A549 (cell line): ENCODE measurements at regions not wholly inside any gene's neighbourhood (a gene's known extent, or its start where the extent isn't known, plus 50 kb on each side); places are given as distances from the start of the nearest gene placed in this dataset.

Experiments
- ATAC-seq, 2 experiments: fragments of 200-7000 bp in 1 of 2; fragments of >200 bp in 1 of 2; cut with Nextera tagmentation in 1 of 2; cut with Tn5 transposase in 1 of 2; 3 replicates each; pipeline versions ENCODE4 v1.8.0 to v1.9.1; 2018 to 2020; ENCODE audit warnings: mild to moderate bottlenecking in 1 of 2, moderate library complexity in 1 of 2
- CTCF ChIA-PET: fragments of 300-600 bp; sonication (Branson Sonifier 250); formaldehyde crosslinking; extraction: SDS; loops from one replicate; lab custom pipeline; 2021; ENCODE audit warnings: antibody characterized with exemption, inconsistent platforms; lab: Yijun Ruan, JAX
- POLR2A ChIA-PET: fragments of 350-600 bp; formaldehyde crosslinking; extraction: SDS; loops from one replicate; lab custom pipeline; 2021; ENCODE audit warnings: antibody characterized with exemption, inconsistent platforms; lab: Yijun Ruan, JAX
- DNase-seq, 2 experiments: peaks; one replicate each; pipeline versions ENCODE4 v3.0.0 to v3.0.0-alpha.2; 2011 to 2016; ENCODE audit warnings: low read depth in 1 of 2, low spot score in 1 of 2
- FAIRE-seq: peaks from 2 replicates; lab custom pipeline; 2011; peaks lifted over from hg19 to GRCh38; lab: Jason Lieb, UNC
- H3K27ac ChIP-seq, 2 experiments: fragments of >200 bp; sonication (Bioruptor Twin); formaldehyde crosslinking; 3 replicates each; pipeline ENCODE4 v1.5.1; 2016 to 2017
- H3K4me1 ChIP-seq: fragments of >200 bp; sonication (Bioruptor Twin); formaldehyde crosslinking; 3 replicates; pipeline ENCODE4 v1.6.1; 2016
- H3K4me2 ChIP-seq: fragments of >200 bp; sonication (Bioruptor Twin); formaldehyde crosslinking; 3 replicates; pipeline ENCODE4 v1.6.1; 2016
- H3K4me3 ChIP-seq: fragments of >200 bp; sonication (Bioruptor Twin); formaldehyde crosslinking; 3 replicates; pipeline ENCODE4 v1.5.1; 2016
- H3K9me3 ChIP-seq: fragments of >200 bp; sonication (Bioruptor Twin); formaldehyde crosslinking; 3 replicates; pipeline ENCODE4 v1.6.1; 2016
- BCL3 ChIP-seq: fragments of >200 bp; sonication (Bioruptor Twin); formaldehyde crosslinking; IDR thresholded peaks from 3 replicates; pipeline ENCODE4 v1.6.1; 2016
- CBX2 ChIP-seq: fragments of 200-600 bp; sonication (generic); IDR thresholded peaks from 2 replicates; pipeline ENCODE4 v1.6.1; 2016; ENCODE audit warnings: low read depth, mild to moderate bottlenecking, borderline replicate concordance
- CHD2 ChIP-seq: fragments of 150-350 bp; IDR thresholded peaks from 2 replicates; pipeline ENCODE4 v1.6.1; 2014; ENCODE audit warnings: low read length; ENCODE audit not compliant: partially characterized antibody
- CHD4 ChIP-seq: fragments of 200-600 bp; sonication (generic); IDR thresholded peaks from 2 replicates; pipeline ENCODE4 v1.6.1; 2016; ENCODE audit warnings: antibody characterized with exemption, mild to moderate bottlenecking, borderline replicate concordance
- EHF ChIP-seq: fragments of 250-450 bp; sonication (Bioruptor Pico); IDR thresholded peaks from 2 replicates; pipeline ENCODE4 v1.5.0; 2020; ENCODE audit warnings: mild to moderate bottlenecking
- ESRRA ChIP-seq: fragments of 150-350 bp; IDR thresholded peaks from 2 replicates; pipeline ENCODE4 v1.6.1; 2014; ENCODE audit warnings: mild to moderate bottlenecking, low read length, borderline replicate concordance
- FOSL2 ChIP-seq, 2 experiments: fragments of 450-650 bp in 1 of 2; fragments of >200 bp in 1 of 2; sonication (Bioruptor Twin) in 1 of 2; formaldehyde crosslinking; IDR thresholded peaks; 2 replicates each; pipeline versions ENCODE4 v1.5.0 to v1.6.1; 2016 to 2020; ENCODE audit warnings: mild to moderate bottlenecking in 1 of 2, moderate library complexity in 1 of 2
- GATA3 ChIP-seq: IDR thresholded peaks from 2 replicates; pipeline ENCODE4 v1.6.1; 2012; ENCODE audit warnings: borderline replicate concordance
- HDAC2 ChIP-seq: fragments of 200-600 bp; sonication (generic); IDR thresholded peaks from 2 replicates; pipeline ENCODE4 v1.6.1; 2016
- HES2 ChIP-seq: fragments of >200 bp; sonication (Bioruptor Twin); formaldehyde crosslinking; IDR thresholded peaks from 2 replicates; pipeline ENCODE4 v1.6.1; 2016
- HEYL ChIP-seq: fragments of 250-450 bp; sonication (Bioruptor Pico); IDR thresholded peaks from 2 replicates; pipeline ENCODE4 v1.8.0; 2021; ENCODE audit warnings: mild to moderate bottlenecking, moderate library complexity
- HOXB5 ChIP-seq: fragments of 250-450 bp; sonication (Bioruptor Pico); IDR thresholded peaks from 2 replicates; pipeline ENCODE4 v1.5.0; 2020; ENCODE audit warnings: mild to moderate bottlenecking, moderate library complexity
- KDM1A ChIP-seq: fragments of 200-600 bp; sonication (generic); IDR thresholded peaks from 2 replicates; pipeline ENCODE4 v1.6.1; 2016; ENCODE audit warnings: low read depth, mild to moderate bottlenecking
- MAFK ChIP-seq: fragments of 450-650 bp; IDR thresholded peaks from 2 replicates; pipeline ENCODE4 v1.6.1; 2014; ENCODE audit not compliant: partially characterized antibody
- MAX ChIP-seq: IDR thresholded peaks from 2 replicates; pipeline ENCODE4 v1.6.1; 2012
- MAZ ChIP-seq: fragments of 150-350 bp; IDR thresholded peaks from 2 replicates; pipeline ENCODE4 v1.6.1; 2014; ENCODE audit warnings: antibody characterized with exemption, low read depth, low read length, borderline replicate concordance
- NFE2L2 ChIP-seq: fragments of 150-350 bp; conservative IDR thresholded peaks from 2 replicates; pipeline ENCODE4 v1.6.1; 2014; ENCODE audit warnings: low read length
- NR3C1 ChIP-seq: fragments of >200 bp; sonication (Bioruptor Twin); formaldehyde crosslinking; IDR thresholded peaks from 3 replicates; pipeline ENCODE4 v1.6.1; 2017
- PBX3 ChIP-seq: IDR thresholded peaks from 2 replicates; pipeline ENCODE4 v1.6.1; 2012
- POLR2A ChIP-seq: IDR thresholded peaks from 2 replicates; pipeline ENCODE4 v1.6.1; 2012; ENCODE audit warnings: mild to moderate bottlenecking, low read length
- RAD21 ChIP-seq, 2 experiments: fragments of >200 bp in 1 of 2; sonication (Bioruptor Twin) in 1 of 2; formaldehyde crosslinking in 1 of 2; IDR thresholded peaks in 1 of 2; conservative IDR thresholded peaks in 1 of 2; 2 replicates in 1 of 2; 3 replicates in 1 of 2; pipeline ENCODE4 v1.6.1; 2012 to 2018; ENCODE audit warnings: inconsistent platforms in 1 of 2
- RNF2 ChIP-seq: fragments of 200-600 bp; sonication (generic); IDR thresholded peaks from 2 replicates; pipeline ENCODE4 v1.6.1; 2016; ENCODE audit warnings: low read depth, mild to moderate bottlenecking, antibody characterized with exemption, moderate library complexity, borderline replicate concordance
- SMC3 ChIP-seq: fragments of >200 bp; sonication (Bioruptor Twin); formaldehyde crosslinking; IDR thresholded peaks from 3 replicates; pipeline ENCODE4 v1.6.1; 2018; ENCODE audit warnings: inconsistent platforms
- USF2 ChIP-seq: fragments of 450-650 bp; IDR thresholded peaks from 2 replicates; pipeline ENCODE4 v1.6.1; 2014; ENCODE audit warnings: antibody characterized with exemption
- WGBS: methylation state at CpG from one replicate; pipeline ENCODE4 v1.1.6; 2017; ENCODE audit errors: missing lambda C conversion rate; 5-methylcytosine and 5-hydroxymethylcytosine counted together

- ATAC-seq = no peak
- ChIA-PET POLR2A (no interaction called here), CTCF (interaction anchor here (1.9 kb wide), 1 partner anchor 574 kb away, joined by 5 read pairs; no protein-coding TSS in a partner anchor)
Observed at GRCh38 chr3:99176169-99176964, 274.9 kb upstream of the DCBLD2 start.

GRCh38 chr3:99175276-99175812 is 273.8 kb upstream of the DCBLD2 start:
- no peak overlapping the region for H3K4me2 ChIP-seq
- TF ChIP-seq PBX3 (no peak), MAX (no peak), FOSL2 (IDR thresholded peaks at IDR 0.05) (no peak), FOSL2 (CRISPR knock-in tag; IDR thresholded peaks at IDR 0.05) (no peak), KDM1A (no peak), HDAC2 (no peak), USF2 (no peak), NR3C1 (no peak), NFE2L2 (no peak)
- no peak overlapping the region for H3K4me3 ChIP-seq
- no peak overlapping the region for H3K27ac ChIP-seq
- no peak for DNase-seq
- no peaks in the 10 kb centered on the region for H3K9me3 ChIP-seq
- CTCF ChIA-PET = interaction anchor here (0.7 kb wide), 1 partner anchor 152 kb away, joined by 3 read pairs; no protein-coding TSS in a partner anchor
- no peak for ATAC-seq
- WGBS = 31% methylated on average over 4 of the region's 4 CpGs
- H3K4me1 ChIP-seq = no peaks in the 10 kb centered on the region
- no peak for FAIRE-seq
- POLR2A ChIA-PET = no interaction called here

More at GRCh38 chr3:99176169-99176964, 274.9 kb upstream of the DCBLD2 start:
- FAIRE-seq (peak; percentile 36), DNase-seq (no peak)
- TF ChIP-seq MAFK = peak; percentile 93
- no peak for TF ChIP-seq CBX2
- Histone ChIP-seq H3K4me1 (no peaks in the 10 kb centered on the region), H3K9me3 (no peaks in the 10 kb centered on the region), H3K27ac (no peak overlapping the region), H3K4me2 (no peak overlapping the region), H3K4me3 (no peak overlapping the region)
- 5% methylated on average over 4 of the region's 4 CpGs for WGBS

- 36% methylated on average over 5 of the region's 5 CpGs for WGBS
- ATAC-seq (peak; percentile 86 to 91; a peak in 5 of 6 replicates), FAIRE-seq (no peak), DNase-seq (peak; percentile 26 to 67)
- H3K27ac ChIP-seq = no peak overlapping the region
- H3K4me3 ChIP-seq = no peak overlapping the region
- H3K4me1 ChIP-seq = no peaks in the 10 kb centered on the region
- ChIA-PET CTCF (interaction anchor here (0.6 to 4.8 kb wide), 30 partner anchors 10 to 579 kb away, joined by 3 to 39 read pairs (median 4); no protein-coding TSS in a partner anchor), POLR2A (no interaction called here)
- no peaks in the 10 kb centered on the region for H3K9me3 ChIP-seq
- H3K4me2 ChIP-seq = no peak overlapping the region
- TF ChIP-seq CHD2 = no peak
- no peak for TF ChIP-seq POLR2A
- TF ChIP-seq CHD4 = no peak
- no peak for TF ChIP-seq MAZ
- TF ChIP-seq HOXB5 (CRISPR knock-in tag) = no peak
- no peak for TF ChIP-seq BCL3
- no peak for TF ChIP-seq PBX3
- TF ChIP-seq RAD21 (conservative IDR thresholded peaks at IDR 0.05 in 1 of 2, IDR thresholded peaks at IDR 0.05 in 1 of 2) = peak; percentile 72 to 77
- TF ChIP-seq HEYL = no peak
- no peak for TF ChIP-seq GATA3
- no peak for TF ChIP-seq FOSL2 (IDR thresholded peaks at IDR 0.05)
- TF ChIP-seq FOSL2 (CRISPR knock-in tag; IDR thresholded peaks at IDR 0.05) = no peak
- no peak for TF ChIP-seq ESRRA
- peak; percentile 76 for TF ChIP-seq SMC3
- no peak for TF ChIP-seq RNF2
- TF ChIP-seq EHF = no peak
- TF ChIP-seq MAX = no peak
- TF ChIP-seq HES2 = no peak
Observed at GRCh38 chr3:99172736-99173657, 271.5 kb upstream of the DCBLD2 start.
